ENCODE measurements at regions not wholly inside any gene's neighbourhood (a gene's known extent, or its start where the extent isn't known, plus 50 kb on each side); places are given as distances from the start of the nearest gene placed in this dataset.
A peak's percentile ranks its signal among the peaks of the same experiment; 100 is the strongest.
"Not testable (repeated sequence)": the region's sequence is repeated elsewhere in the genome, so short reads cannot be mapped to it uniquely, and the experiment has no call there.

- 50 to 100% (median 95%) methylated on average over 2 to 3 of the region's 3 CpGs; no CpG with 5 or more reads in 4 of the 10 experiments for WGBS, 10 experiments
- in situ Hi-C loops (cut with MboI; ENCODE audit: low pct_unique_long_range_greater_than_20kb in 2 of 9, low sequenced_read_pairs in 9 of 9, unreplicated experiment in 9 of 9): loop anchor here in 1 of 9 experiments (25.0 kb wide), 1 partner anchor 96 kb away; no protein-coding TSS in a partner anchor
- no peak overlapping the region for H3K27ac ChIP-seq
- no peak for ATAC-seq (replicated peaks in 6 of 8)
- H3K4me1 ChIP-seq (replicated peaks in 1 of 2): peaks cover 28 to 30% of the 10 kb centered on the region in 2 donors
- H3K4me3 ChIP-seq: no peak overlapping the region
Observed at GRCh38 chr2:16183345-16183744, 243.0 kb downstream of the MYCN start.

- H3K4me1 ChIP-seq (replicated peaks in 1 of 2): peaks cover 23 to 26% of the 10 kb centered on the region in 2 donors
- ATAC-seq (replicated peaks in 6 of 8): no peak
- H3K4me3 ChIP-seq: no peak overlapping the region
- no peak overlapping the region for H3K27ac ChIP-seq
- in situ Hi-C loops (cut with MboI; ENCODE audit: low pct_unique_long_range_greater_than_20kb in 2 of 9, low sequenced_read_pairs in 9 of 9, unreplicated experiment in 9 of 9): loop anchor here in 1 of 9 experiments (25.0 kb wide), 1 partner anchor 96 kb away; no protein-coding TSS in a partner anchor
Observed at GRCh38 chr2:16182841-16183240, 242.5 kb downstream of the MYCN start.

GRCh38 chr2:16182311-16182815, 242.0 kb downstream of the MYCN start:
- not testable (repeated sequence) for H3K27ac ChIP-seq; ATAC-seq (replicated peaks in 6 of 8); H3K4me3 ChIP-seq
- WGBS, 10 experiments: 0 to 100% (median 48%) methylated on average over 1 to 2 of the region's 2 CpGs; no CpG with 5 or more reads in 6 of the 10 experiments
- in situ Hi-C loops (cut with MboI; ENCODE audit: low pct_unique_long_range_greater_than_20kb in 2 of 9, low sequenced_read_pairs in 9 of 9, unreplicated experiment in 9 of 9): loop anchor here in 1 of 9 experiments (25.0 kb wide), 1 partner anchor 95 kb away; no protein-coding TSS in a partner anchor
- peaks cover 21 to 26% of the 10 kb centered on the region in 2 donors for H3K4me1 ChIP-seq (replicated peaks in 1 of 2)

DNA sequence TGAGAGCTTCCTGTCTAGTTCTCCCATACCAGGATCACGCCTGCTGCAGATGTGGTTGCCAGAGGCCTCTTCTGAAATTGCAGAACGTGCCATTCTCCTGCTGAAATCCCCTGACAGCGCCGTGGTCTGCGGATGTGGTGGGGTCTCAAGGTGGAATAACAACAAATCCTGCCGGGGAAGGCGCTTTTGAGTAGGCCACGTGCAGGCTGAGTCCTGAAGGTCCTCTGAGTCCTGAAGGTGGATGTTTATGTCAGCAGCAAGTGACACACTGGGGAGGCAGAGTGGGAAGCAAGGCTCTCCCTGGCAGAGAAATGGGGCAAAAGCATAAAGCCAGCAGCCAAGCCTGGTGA, 241.4 kb downstream of the MYCN start:
- no peak overlapping the region for H3K4me3 ChIP-seq
- no peak overlapping the region for H3K27ac ChIP-seq
- WGBS, 10 experiments: 100% methylated on average over 8 of the region's 8 CpGs; no CpG with 5 or more reads in 9 of the 10 experiments
- in situ Hi-C loops (cut with MboI; ENCODE audit: low pct_unique_long_range_greater_than_20kb in 2 of 9, low sequenced_read_pairs in 9 of 9, unreplicated experiment in 9 of 9): loop anchor here in 1 of 9 experiments (25.0 kb wide), 1 partner anchor 94 kb away; no protein-coding TSS in a partner anchor
- no peak for ATAC-seq (replicated peaks in 6 of 8)
- H3K4me1 ChIP-seq (replicated peaks in 1 of 2): peaks cover 17 to 23% of the 10 kb centered on the region in 2 donors

GRCh38 chr2:16181062-16181740, 240.9 kb downstream of the MYCN start:
- H3K27ac ChIP-seq: no peak overlapping the region
- peaks cover 16 to 22% of the 10 kb centered on the region in 2 donors for H3K4me1 ChIP-seq (replicated peaks in 1 of 2)
- H3K4me3 ChIP-seq: no peak overlapping the region
- in situ Hi-C loops (cut with MboI; ENCODE audit: low pct_unique_long_range_greater_than_20kb in 2 of 9, low sequenced_read_pairs in 9 of 9, unreplicated experiment in 9 of 9): loop anchor here in 1 of 9 experiments (25.0 kb wide), 1 partner anchor 94 kb away; no protein-coding TSS in a partner anchor
- no peak for ATAC-seq (replicated peaks in 6 of 8)
- 100% methylated on average over 1 to 4 of the region's 12 CpGs; no CpG with 5 or more reads in 7 of the 10 experiments for WGBS, 10 experiments

GRCh38 chr2:16180631-16181030, 240.3 kb downstream of the MYCN start:
- Histone ChIP-seq H3K4me3 (no peak overlapping the region), H3K27ac (no peak overlapping the region), H3K4me1 (replicated peaks in 1 of 2) (peaks cover 10 to 16% of the 10 kb centered on the region in 2 donors)
- in situ Hi-C loops (cut with MboI; ENCODE audit: low pct_unique_long_range_greater_than_20kb in 2 of 9, low sequenced_read_pairs in 9 of 9, unreplicated experiment in 9 of 9): loop anchor here in 1 of 9 experiments (25.0 kb wide), 1 partner anchor 93 kb away; no protein-coding TSS in a partner anchor
- WGBS, 10 experiments: 9 to 100% (median 80%) methylated on average over 1 to 6 of the region's 6 CpGs; no CpG with 5 or more reads in 1 of the 10 experiments
- ATAC-seq (replicated peaks in 6 of 8): no peak

GRCh38 chr2:16179701-16180416, 239.5 kb downstream of the MYCN start:
- peak in 5 of 8 experiments; percentile 92 to 99 (median 96) for ATAC-seq (replicated peaks in 6 of 8)
- in situ Hi-C loops (cut with MboI; ENCODE audit: low pct_unique_long_range_greater_than_20kb in 2 of 9, low sequenced_read_pairs in 9 of 9, unreplicated experiment in 9 of 9): loop anchor here in 1 of 9 experiments (25.0 kb wide), 1 partner anchor 93 kb away; no protein-coding TSS in a partner anchor
- no peak overlapping the region for H3K27ac ChIP-seq
- 0 to 100% (median 39%) methylated on average over 1 to 5 of the region's 8 CpGs; no CpG with 5 or more reads in 2 of the 10 experiments for WGBS, 10 experiments
- H3K4me3 ChIP-seq: no peak overlapping the region
- peaks cover 2 to 9% of the 10 kb centered on the region in 2 donors for H3K4me1 ChIP-seq (replicated peaks in 1 of 2)

GRCh38 chr2:16178551-16179130, 238.3 kb downstream of the MYCN start:
- Histone ChIP-seq H3K4me3 (no peak overlapping the region), H3K4me1 (replicated peaks in 1 of 2) (peaks cover 0 to 9% of the 10 kb centered on the region in 2 donors), H3K27ac (no peak overlapping the region)
- in situ Hi-C loops (cut with MboI; ENCODE audit: low pct_unique_long_range_greater_than_20kb in 2 of 9, low sequenced_read_pairs in 9 of 9, unreplicated experiment in 9 of 9): loop anchor here in 1 of 9 experiments (25.0 kb wide), 1 partner anchor 91 kb away; no protein-coding TSS in a partner anchor
- no peak for ATAC-seq (replicated peaks in 6 of 8)
- WGBS, 10 experiments: 0 to 100% (median 87%) methylated on average over 1 to 7 of the region's 7 CpGs; no CpG with 5 or more reads in 4 of the 10 experiments

DNA sequence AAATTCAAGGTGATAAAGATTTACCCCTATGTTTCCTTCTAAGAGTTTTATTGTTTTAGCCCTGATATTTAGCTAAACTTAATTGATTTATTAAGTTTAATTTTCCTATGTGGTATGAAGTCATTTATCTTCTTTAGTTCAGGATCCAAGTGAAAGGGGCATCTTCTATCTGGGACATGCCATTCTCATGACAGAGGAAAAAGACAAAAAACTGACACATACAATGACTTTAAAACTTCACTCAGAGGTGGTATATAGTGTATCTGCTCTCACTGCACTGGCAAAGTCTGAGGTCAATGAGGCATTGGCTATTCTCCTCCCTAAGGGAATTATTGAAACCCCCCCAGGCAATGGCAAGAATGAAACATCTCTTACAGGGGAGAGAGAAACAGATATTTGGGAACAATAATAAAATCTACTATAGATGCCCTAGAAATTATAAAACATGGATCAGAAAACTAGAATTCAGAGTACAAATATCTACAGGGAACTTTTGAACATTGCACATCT, 237.4 kb downstream of the MYCN start:
- in situ Hi-C loops (cut with MboI; ENCODE audit: low pct_unique_long_range_greater_than_20kb in 2 of 9, low sequenced_read_pairs in 9 of 9, unreplicated experiment in 9 of 9): loop anchor here in 1 of 9 experiments (25.0 kb wide), 1 partner anchor 90 kb away; no protein-coding TSS in a partner anchor
- Histone ChIP-seq H3K4me3 (no peak overlapping the region), H3K27ac (no peak overlapping the region), H3K4me1 (replicated peaks in 1 of 2) (peaks cover 0 to 9% of the 10 kb centered on the region in 2 donors)
- ATAC-seq (replicated peaks in 6 of 8): no peak

DNA sequence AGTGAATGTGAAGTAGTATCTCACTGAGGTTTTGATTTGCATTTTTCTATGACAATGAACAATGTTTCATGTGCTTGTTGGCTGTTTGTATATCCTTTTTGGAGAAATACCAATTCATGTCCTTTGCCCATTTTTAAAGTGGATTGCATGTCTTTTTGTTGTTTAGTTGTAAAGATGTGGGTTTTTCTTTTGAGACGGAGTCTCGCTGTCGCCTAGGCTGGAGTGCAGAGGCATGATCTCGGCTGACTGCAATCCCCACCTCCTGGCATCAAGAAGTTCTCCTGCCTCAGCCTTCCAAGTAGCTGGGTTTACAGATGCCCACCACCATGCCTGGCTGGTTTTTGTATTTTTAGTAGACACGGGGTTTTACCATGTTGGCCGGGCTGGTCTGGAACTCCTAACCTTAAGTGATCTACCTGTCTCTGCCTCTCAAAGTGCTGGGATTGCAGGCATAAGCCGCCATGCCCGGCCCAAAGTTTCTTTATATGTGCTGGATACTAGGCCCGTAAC, 236.7 kb downstream of the MYCN start:
- no peak overlapping the region for H3K4me3 ChIP-seq
- in situ Hi-C loops (cut with MboI; ENCODE audit: low pct_unique_long_range_greater_than_20kb in 2 of 9, low sequenced_read_pairs in 9 of 9, unreplicated experiment in 9 of 9): loop anchor here in 1 of 9 experiments (25.0 kb wide), 1 partner anchor 90 kb away; no protein-coding TSS in a partner anchor
- 12 to 97% (median 89%) methylated on average over 2 to 9 of the region's 9 CpGs for WGBS, 10 experiments
- ATAC-seq (replicated peaks in 6 of 8): no peak
- peaks cover 0 to 9% of the 10 kb centered on the region in 2 donors for H3K4me1 ChIP-seq (replicated peaks in 1 of 2)
- no peak overlapping the region for H3K27ac ChIP-seq

GRCh38 chr2:16175247-16175825, 235.0 kb downstream of the MYCN start:
- in situ Hi-C loops (cut with MboI; ENCODE audit: low pct_unique_long_range_greater_than_20kb in 2 of 9, low sequenced_read_pairs in 9 of 9, unreplicated experiment in 9 of 9): loop anchor here in 1 of 9 experiments (25.0 kb wide), 1 partner anchor 88 kb away; no protein-coding TSS in a partner anchor
- Histone ChIP-seq H3K27ac (no peak overlapping the region), H3K4me1 (replicated peaks in 1 of 2) (peaks cover 0 to 6% of the 10 kb centered on the region in 2 donors), H3K4me3 (no peak overlapping the region)
- 0 to 100% (median 90%) methylated on average over 1 to 2 of the region's 3 CpGs; no CpG with 5 or more reads in 5 of the 10 experiments for WGBS, 10 experiments
- no peak for ATAC-seq (replicated peaks in 6 of 8)

GRCh38 chr2:16174693-16175045, 234.3 kb downstream of the MYCN start:
- Histone ChIP-seq H3K27ac (no peak overlapping the region), H3K4me1 (replicated peaks in 1 of 2) (no peaks in the 10 kb centered on the region), H3K4me3 (no peak overlapping the region)
- ATAC-seq (replicated peaks in 6 of 8): no peak
- WGBS, 10 experiments: 20 to 100% (median 100%) methylated on average over 1 to 3 of the region's 3 CpGs
- in situ Hi-C loops (cut with MboI; ENCODE audit: low pct_unique_long_range_greater_than_20kb in 2 of 9, low sequenced_read_pairs in 9 of 9, unreplicated experiment in 9 of 9): loop anchor here in 1 of 9 experiments (25.0 kb wide), 1 partner anchor 87 kb away; no protein-coding TSS in a partner anchor

Data from motor neuron (in vitro differentiated cells).